HG02943 (cell line): ENCODE measurements at regions not wholly inside any gene's neighbourhood (a gene's known extent, or its start where the extent isn't known, plus 50 kb on each side); places are given as distances from the start of the nearest gene placed in this dataset.

Source experiments
- ATAC-seq: cut with Tn5 transposase; IDR thresholded peaks from one replicate; pipeline ENCODE4 v1.9.1; 2021; ENCODE audit warnings: mild to moderate bottlenecking, low read depth, moderate library complexity; ENCODE audit not compliant: unreplicated experiment

- ATAC-seq: no peak
These were observed 110.3 kb upstream of the BACH2 start for GRCh38 chr6:90406957-90407356.

GRCh38 chr6:90406142-90406794 is 109.6 kb upstream of the BACH2 start:
- ATAC-seq: no peak

- no peak for ATAC-seq
These were observed 107.1 kb upstream of the BACH2 start for GRCh38 chr6:90403489-90404381.

- ATAC-seq: no peak
These were observed 106.2 kb upstream of the BACH2 start for GRCh38 chr6:90402831-90403192.

GRCh38 chr6:90401933-90402830 is 105.5 kb upstream of the BACH2 start:
- no peak for ATAC-seq

GRCh38 chr6:90399970-90400369 is 103.3 kb upstream of the BACH2 start:
- no peak for ATAC-seq

GRCh38 chr6:90397929-90398674 is 101.5 kb upstream of the BACH2 start:
- no peak for ATAC-seq

GRCh38 chr6:90397047-90397446 is 100.4 kb upstream of the BACH2 start:
- no peak for ATAC-seq

- ATAC-seq: no peak
These were observed 96.7 kb upstream of the BACH2 start for GRCh38 chr6:90393232-90393884.

- ATAC-seq: no peak
These were observed 93.7 kb upstream of the BACH2 start for GRCh38 chr6:90390379-90390778.

GRCh38 chr6:90388395-90388794 is 91.8 kb upstream of the BACH2 start:
- no peak for ATAC-seq

- ATAC-seq: no peak
These were observed 91.2 kb upstream of the BACH2 start for GRCh38 chr6:90387826-90388225.

- ATAC-seq: no peak
These were observed 90.7 kb upstream of the BACH2 start for GRCh38 chr6:90387383-90387775.

- ATAC-seq: no peak
These were observed 90.0 kb upstream of the BACH2 start for GRCh38 chr6:90386399-90387382.

GRCh38 chr6:90385759-90386313 is 89.2 kb upstream of the BACH2 start:
- no peak for ATAC-seq

- no peak for ATAC-seq
These were observed 88.1 kb upstream of the BACH2 start for GRCh38 chr6:90384720-90385119.

GRCh38 chr6:90383196-90383822 is 86.7 kb upstream of the BACH2 start:
- ATAC-seq: no peak

- no peak for ATAC-seq
These were observed 86.1 kb upstream of the BACH2 start for GRCh38 chr6:90382760-90383159.
